Peyer's patch (tissue), 4 donors: ENCODE measurements at regions not wholly inside any gene's neighbourhood (a gene's known extent, or its start where the extent isn't known, plus 50 kb on each side); places are given as distances from the start of the nearest gene placed in this dataset.

Experiments
- CTCF ChIP-seq, 6 experiments: fragments of 450-650 bp in 4 of 6; fragments of 200-600 bp in 2 of 6; sonication (generic) in 1 of 6; IDR thresholded peaks; one replicate each; pipeline ENCODE4 v1.5.1; 2017 to 2019; ENCODE audit warnings: antibody characterized with exemption in 6 of 6, mild to moderate bottlenecking in 3 of 6, moderate library complexity in 1 of 6
- POLR2A ChIP-seq, 2 donors: fragments of 450-650 bp; IDR thresholded peaks; one replicate each; pipeline ENCODE4 v1.5.1; 2017; ENCODE audit warnings: antibody characterized with exemption in 2 of 2, mild to moderate bottlenecking in 2 of 2, moderate library complexity in 2 of 2

GRCh38 chr1:73659136-73659535 lies 538.8 kb downstream of the LRRIQ3 start:
- TF ChIP-seq CTCF (IDR thresholded peaks at IDR 0.05) (no peak), POLR2A (IDR thresholded peaks at IDR 0.05) (no peak)
